HCT116 (cell line): ENCODE measurements at regions not wholly inside any gene's neighbourhood (a gene's known extent, or its start where the extent isn't known, plus 50 kb on each side); places are given as distances from the start of the nearest gene placed in this dataset.

Experiments
- ATAC-seq: fragments of 200-7000 bp; cut with Tn5 transposase; 2 replicates; pipeline ENCODE4 v1.9.1; 2020; ENCODE audit warnings: mild to moderate bottlenecking, moderate library complexity
- BruUV-seq: library from RNA; stranded (reverse); fragments of 400-500 nt; replicated peaks from 2 replicates; lab custom pipeline; 2021; lab: Mats Ljungman, UMichigan
- CTCF ChIA-PET: fragments of 300-600 bp; sonication (Branson Sonifier 250); formaldehyde crosslinking; loops from one replicate; lab custom pipeline; 2021; ENCODE audit warnings: antibody characterized with exemption; lab: Charles Lee
- POLR2A ChIA-PET: fragments of 300-600, 350-600 bp; sonication (Branson Sonifier 250); formaldehyde crosslinking; loops from one replicate; lab custom pipeline; 2021; ENCODE audit warnings: antibody characterized with exemption; lab: Charles Lee
- RAD21 ChIA-PET, 2 experiments: fragments of 300-600 bp; sonication (Branson Sonifier 250); formaldehyde crosslinking; loops; one replicate each; lab custom pipeline; 2023; ENCODE audit warnings: low total read pairs in 2 of 2; ENCODE audit not compliant: uncharacterized antibody in 2 of 2, unreplicated experiment in 2 of 2, low non-redundant PET in 1 of 2; lab: Charles Lee
- DNase-seq: peaks from one replicate; pipeline ENCODE4 v3.0.0-alpha.2; 2010; ENCODE audit warnings: low read depth, low spot score
- H2AFZ ChIP-seq: fragments of 200-600 bp; shearing (Covaris generic), sonication (generic); 2 replicates; pipeline ENCODE4 v1.6.1; 2017; ENCODE audit warnings: low read depth, mixed run types, mixed read lengths, antibody characterized with exemption, low read length; ENCODE audit not compliant: poor library complexity, severe bottlenecking
- H3K27ac ChIP-seq: 2 replicates; pipeline ENCODE4 v1.5.1; 2012; ENCODE audit warnings: low read depth, low read length
- H3K27me3 ChIP-seq: fragments of 200-600 bp; sonication (generic); 2 replicates; pipeline ENCODE4 v1.6.1; 2016; ENCODE audit warnings: mixed run types, low read length, mixed read lengths; ENCODE audit not compliant: insufficient read depth
- H3K36me3 ChIP-seq, 2 experiments: fragments of 200-500 bp in 1 of 2; fragments of 200-600 bp in 1 of 2; sonication (Bioruptor generic) in 1 of 2; sonication (generic) in 1 of 2; 2 replicates each; pipeline versions ENCODE4 v1.5.1 to v1.6.1; 2014 to 2016; ENCODE audit warnings: low read length in 2 of 2, inconsistent platforms in 1 of 2, mixed read lengths in 1 of 2, mixed run types in 1 of 2; ENCODE audit not compliant: insufficient read depth in 2 of 2, control insufficient read depth in 1 of 2
- H3K4me1 ChIP-seq, 2 experiments: fragments of 200-600 bp in 1 of 2; sonication (generic) in 1 of 2; 2 replicates each; pipeline versions ENCODE4 v1.5.1 to v1.6.1; 2012 to 2017; ENCODE audit warnings: low read length in 2 of 2, inconsistent platforms in 1 of 2, mild to moderate bottlenecking in 1 of 2, mixed read lengths in 1 of 2, mixed run types in 1 of 2, moderate library complexity in 1 of 2; ENCODE audit not compliant: insufficient read depth in 2 of 2, control insufficient read depth in 1 of 2
- H3K4me2 ChIP-seq: fragments of 200-600 bp; sonication (generic); 2 replicates; pipeline ENCODE4 v1.6.1; 2017; ENCODE audit warnings: mixed run types, low read length, mixed read lengths
- H3K4me3 ChIP-seq, 2 experiments: fragments of 200-600 bp in 1 of 2; sonication (generic) in 1 of 2; replicated peaks in 1 of 2; 2 replicates each; pipeline ENCODE4 v1.5.1; 2011 to 2016; ENCODE audit warnings: low read length in 2 of 2, control low read depth in 1 of 2, low read depth in 1 of 2, mild to moderate bottlenecking in 1 of 2, mixed read lengths in 1 of 2, mixed run types in 1 of 2
- H3K79me2 ChIP-seq: fragments of 200-600 bp; sonication (generic); 2 replicates; pipeline ENCODE4 v1.6.1; 2017; ENCODE audit warnings: mild to moderate bottlenecking, mixed run types, low read length, moderate library complexity, mixed read lengths; ENCODE audit not compliant: insufficient read depth
- H3K9ac ChIP-seq: fragments of 200-600 bp; sonication (generic); 2 replicates; pipeline ENCODE4 v1.6.1; 2016; ENCODE audit warnings: low read length, mixed read lengths
- H3K9me2 ChIP-seq: fragments of 200-600 bp; sonication (generic), shearing (Covaris generic); 2 replicates; pipeline ENCODE4 v1.6.1; 2017; ENCODE audit warnings: mixed run types, mild to moderate bottlenecking, moderate library complexity; ENCODE audit not compliant: insufficient read depth
- H3K9me3 ChIP-seq, 2 experiments: fragments of 200-500 bp in 1 of 2; fragments of 200-600 bp in 1 of 2; sonication (Bioruptor generic) in 1 of 2; sonication (generic) in 1 of 2; 2 replicates each; pipeline ENCODE4 v1.6.1; 2014 to 2017; ENCODE audit warnings: low read length in 2 of 2, mixed read lengths in 2 of 2, inconsistent platforms in 1 of 2, low read depth in 1 of 2, mild to moderate bottlenecking in 1 of 2, mixed run types in 1 of 2, moderate library complexity in 1 of 2; ENCODE audit not compliant: control insufficient read depth in 1 of 2, insufficient read depth in 1 of 2
- H4K20me1 ChIP-seq: fragments of 200-600 bp; sonication (generic), shearing (Covaris generic); 2 replicates; pipeline ENCODE4 v1.6.1; 2017; ENCODE audit warnings: mixed run types, mild to moderate bottlenecking, moderate library complexity; ENCODE audit not compliant: insufficient read depth
- ATF3 ChIP-seq: IDR thresholded peaks from 2 replicates; pipeline ENCODE4 v1.6.1; 2012
- CBX3 ChIP-seq: IDR thresholded peaks from 2 replicates; pipeline ENCODE4 v1.6.1; 2012; ENCODE audit warnings: low read depth
- EGR1 ChIP-seq: IDR thresholded peaks from 2 replicates; pipeline ENCODE4 v1.6.1; 2012; ENCODE audit warnings: low read depth
- ELF1 ChIP-seq: IDR thresholded peaks from 2 replicates; pipeline ENCODE4 v1.6.1; 2012; ENCODE audit warnings: low read depth, borderline replicate concordance
- EZH2 ChIP-seq: fragments of 200-600 bp; sonication (generic); IDR thresholded peaks from 2 replicates; pipeline ENCODE4 v1.6.1; 2017; ENCODE audit warnings: antibody characterized with exemption, mixed run types
- EZH2phosphoT487 ChIP-seq: fragments of 200-600 bp; IDR thresholded peaks from 2 replicates; pipeline ENCODE4 v1.6.1; 2018; ENCODE audit warnings: antibody characterized with exemption, borderline replicate concordance
- FOSL1 ChIP-seq: IDR thresholded peaks from 2 replicates; pipeline ENCODE4 v1.6.1; 2012; ENCODE audit warnings: low read depth
- JUND ChIP-seq: IDR thresholded peaks from 2 replicates; pipeline ENCODE4 v1.6.1; 2012
- MAX ChIP-seq: IDR thresholded peaks from 2 replicates; pipeline ENCODE4 v1.6.1; 2012
- POLR2A ChIP-seq: IDR thresholded peaks from 2 replicates; pipeline ENCODE4 v1.7.0; 2011; ENCODE audit warnings: borderline replicate concordance; ENCODE audit not compliant: insufficient read depth, insufficient read length; ENCODE audit errors: extremely low read depth
- POLR2AphosphoS5 ChIP-seq: IDR thresholded peaks from 2 replicates; pipeline ENCODE4 v1.6.1; 2011; ENCODE audit warnings: mild to moderate bottlenecking, low read depth, low read length, moderate library complexity
- RAD21 ChIP-seq: IDR thresholded peaks from 2 replicates; pipeline ENCODE4 v1.6.1; 2012; ENCODE audit warnings: low read depth, mild to moderate bottlenecking
- REST ChIP-seq: IDR thresholded peaks from 2 replicates; pipeline ENCODE4 v1.6.1; 2012; ENCODE audit warnings: low read depth
- SIN3A ChIP-seq: IDR thresholded peaks from 2 replicates; pipeline ENCODE4 v1.6.1; 2012; ENCODE audit warnings: low read depth
- SP1 ChIP-seq: IDR thresholded peaks from 2 replicates; pipeline ENCODE4 v1.6.1; 2012; ENCODE audit warnings: low read depth
- SRF ChIP-seq: IDR thresholded peaks from 2 replicates; pipeline ENCODE4 v1.6.1; 2012; ENCODE audit warnings: low read depth
- TCF7L2 ChIP-seq: IDR thresholded peaks from 2 replicates; pipeline ENCODE4 v1.7.0; 2011; ENCODE audit warnings: borderline replicate concordance, inconsistent platforms; ENCODE audit not compliant: insufficient read depth, insufficient read length; ENCODE audit errors: extremely low read depth
- ZNF274 ChIP-seq: fragments of 200-500 bp; sonication (Bioruptor generic); IDR thresholded peaks from 2 replicates; pipeline ENCODE4 v1.6.1; 2014; ENCODE audit warnings: mild to moderate bottlenecking, low read depth, low read length, inconsistent platforms
- intact Hi-C: fragments of 100-400 bp; cut with micrococcal nuclease; formaldehyde crosslinking; loops from 2 replicates; pipeline ENCODE4 v1.10.0; 2022

- ChIA-PET RAD21 (no interaction called here), POLR2A (no interaction called here), CTCF (no interaction called here)
- H4K20me1 ChIP-seq: no peaks in the 10 kb centered on the region
- DNase-seq: no peak
- H3K9ac ChIP-seq: no peak overlapping the region
- H3K27ac ChIP-seq: no peak overlapping the region
- H3K4me3 ChIP-seq: no peak overlapping the region
- BruUV-seq: no TSS peak
- no peak overlapping the region for H2AFZ ChIP-seq
- H3K36me3 ChIP-seq: no peaks in the 10 kb centered on the region
- H3K9me3 ChIP-seq: peaks cover 12 to 19% of the 10 kb centered on the region in 2 experiments; a peak in 2 of 4 replicates
- no peak for ATAC-seq
- no peaks in the 10 kb centered on the region for H3K79me2 ChIP-seq
- intact Hi-C loops: no loop called here
- no peak overlapping the region for H3K4me2 ChIP-seq
- no peaks in the 10 kb centered on the region for H3K27me3 ChIP-seq
- H3K9me2 ChIP-seq: no peaks in the 10 kb centered on the region
- no peak for TF ChIP-seq POLR2AphosphoS5
- no peak for TF ChIP-seq CBX3
- TF ChIP-seq SIN3A: no peak
- no peak for TF ChIP-seq TCF7L2
- TF ChIP-seq FOSL1: no peak
- no peak for TF ChIP-seq EZH2phosphoT487
- no peak for TF ChIP-seq ATF3
- TF ChIP-seq POLR2A: no peak
- no peak for TF ChIP-seq REST
- TF ChIP-seq ZNF274: no peak
- no peak for TF ChIP-seq SRF
- no peak for TF ChIP-seq MAX
- TF ChIP-seq EGR1: no peak
- no peak for TF ChIP-seq RAD21
- TF ChIP-seq ELF1: no peak
- no peak for TF ChIP-seq JUND
- no peak for TF ChIP-seq SP1
- TF ChIP-seq EZH2: no peak
- no peaks in the 10 kb centered on the region for H3K4me1 ChIP-seq
Observed at GRCh38 chr5:26807231-26808199, 230.9 kb downstream of the CDH9 start.
